PC-3 (cell line): ENCODE measurements at regions not wholly inside any gene's neighbourhood (a gene's known extent, or its start where the extent isn't known, plus 50 kb on each side); places are given as distances from the start of the nearest gene placed in this dataset.

ENCODE experiments used
- ATAC-seq: fragments of 200-7000 bp; cut with Tn5 transposase; 2 replicates; pipeline ENCODE4 v1.9.1; 2020; ENCODE audit warnings: mild to moderate bottlenecking, moderate library complexity
- BruUV-seq: library from RNA; stranded (reverse); fragments of 400-500 nt; replicated peaks from 2 replicates; lab custom pipeline; 2021; lab: Mats Ljungman, UMichigan
- CTCF ChIA-PET: fragments of 300-600 bp; sonication (Branson Sonifier 250); formaldehyde crosslinking; loops from one replicate; lab custom pipeline; 2022; ENCODE audit warnings: antibody characterized with exemption; lab: Charles Lee
- POLR2A ChIA-PET: fragments of 300-600 bp; sonication (Branson Sonifier 250); formaldehyde crosslinking; loops from one replicate; lab custom pipeline; 2022; ENCODE audit warnings: antibody characterized with exemption; ENCODE audit not compliant: unreplicated experiment; lab: Charles Lee
- DNase-seq: peaks from one replicate; pipeline ENCODE4 v3.0.0-alpha.2; 2015
- H2AFZ ChIP-seq: fragments of 300-600 bp; sonication (generic); 2 replicates; pipeline ENCODE4 v1.6.0; 2016; ENCODE audit warnings: antibody characterized with exemption, low read length
- H3F3A ChIP-seq: fragments of 300-600 bp; sonication (generic); one replicate; pipeline ENCODE4 v1.6.0; 2017; ENCODE audit warnings: antibody characterized with exemption, low read length, control low read depth, mild to moderate bottlenecking; ENCODE audit not compliant: unreplicated experiment
- H3K27ac ChIP-seq: fragments of 300-600 bp; sonication (generic); 2 replicates; pipeline ENCODE4 v1.5.1; 2016; ENCODE audit warnings: mild to moderate bottlenecking, low read length
- H3K27me3 ChIP-seq: fragments of 300-600 bp; sonication (generic); 2 replicates; pipeline ENCODE4 v1.6.1; 2016; ENCODE audit warnings: low read length, mixed read lengths
- H3K36me3 ChIP-seq: fragments of 300-600 bp; sonication (generic); 2 replicates; pipeline ENCODE4 v1.6.1; 2016; ENCODE audit warnings: low read depth, mixed run types, low read length, mixed read lengths
- H3K4me1 ChIP-seq: fragments of 300-600 bp; sonication (generic); 2 replicates; pipeline ENCODE4 v1.5.1; 2016; ENCODE audit warnings: low read length; ENCODE audit not compliant: insufficient read depth
- H3K4me2 ChIP-seq: fragments of 300-600 bp; sonication (generic); 2 replicates; pipeline ENCODE4 v1.6.0; 2016; ENCODE audit warnings: low read length
- H3K4me3 ChIP-seq: fragments of 300-600 bp; sonication (generic); 2 replicates; pipeline ENCODE4 v1.5.1; 2016; ENCODE audit warnings: mild to moderate bottlenecking, low read length, mixed read lengths
- H3K79me2 ChIP-seq: fragments of 300-600 bp; sonication (generic); 2 replicates; pipeline ENCODE4 v1.6.1; 2017; ENCODE audit warnings: low read length, mixed read lengths
- H3K9ac ChIP-seq: fragments of 300-600 bp; sonication (generic); 2 replicates; pipeline ENCODE4 v1.6.0; 2016; ENCODE audit warnings: mild to moderate bottlenecking, low read length
- H3K9me2 ChIP-seq: fragments of 300-600 bp; sonication (generic); replicated peaks from 2 replicates; pipeline ENCODE4 v1.6.1; 2016; ENCODE audit warnings: mixed run types, low read length, mixed read lengths
- H3K9me3 ChIP-seq: fragments of 300-600 bp; sonication (generic); 2 replicates; pipeline ENCODE4 v1.6.1; 2016; ENCODE audit warnings: low read length, mixed read lengths
- H4K20me1 ChIP-seq: fragments of 300-600 bp; sonication (generic); 2 replicates; pipeline ENCODE4 v1.6.1; 2016; ENCODE audit warnings: low read length, mixed read lengths
- CTCF ChIP-seq: fragments of 300-600 bp; sonication (generic); conservative IDR thresholded peaks from 2 replicates; pipeline ENCODE4 v1.5.1; 2017; ENCODE audit warnings: antibody characterized with exemption, low read depth, mild to moderate bottlenecking, low read length
- EZH2 ChIP-seq: fragments of 300-600 bp; sonication (generic); IDR thresholded peaks from one replicate; pipeline ENCODE4 v1.6.1; 2017; ENCODE audit warnings: antibody characterized with exemption, mild to moderate bottlenecking, low read length; ENCODE audit not compliant: unreplicated experiment
- EZH2phosphoT487 ChIP-seq: fragments of 300-600 bp; sonication (generic); IDR thresholded peaks from 2 replicates; pipeline ENCODE4 v1.6.1; 2018; ENCODE audit warnings: mild to moderate bottlenecking, antibody characterized with exemption, low read length, borderline replicate concordance
- intact Hi-C: fragments of 100-400 bp; cut with micrococcal nuclease; formaldehyde crosslinking; loops from 2 replicates; pipeline ENCODE4 v1.9.0; 2023

- ATAC-seq (no peak), DNase-seq (no peak)
- Histone ChIP-seq H2AFZ (no peak overlapping the region), H3K4me3 (no peak overlapping the region), H4K20me1 (no peaks in the 10 kb centered on the region), H3K4me2 (no peak overlapping the region), H3K9me3 (no peaks in the 10 kb centered on the region), H3K4me1 (peaks cover 9% of the 10 kb centered on the region), H3K27ac (no peak overlapping the region), H3K9ac (no peak overlapping the region), H3K9me2 (no peaks in the 10 kb centered on the region), H3F3A (no peaks in the 10 kb centered on the region), H3K36me3 (no peaks in the 10 kb centered on the region), H3K79me2 (no peaks in the 10 kb centered on the region), H3K27me3 (no peaks in the 10 kb centered on the region)
- intact Hi-C loops: no loop called here
- no TSS peak for BruUV-seq
- TF ChIP-seq CTCF: no peak
- TF ChIP-seq EZH2: no peak
- no peak for TF ChIP-seq EZH2phosphoT487
- POLR2A ChIA-PET: no interaction called here
- CTCF ChIA-PET: no interaction called here
Measured at GRCh38 chr9:13461414-13461991, 182.0 kb upstream of the MPDZ start.

- Histone ChIP-seq H3K27ac (no peak overlapping the region), H3K4me3 (no peak overlapping the region), H3K36me3 (no peaks in the 10 kb centered on the region), H2AFZ (no peak overlapping the region), H3K9me2 (no peaks in the 10 kb centered on the region), H3K4me2 (no peak overlapping the region), H3K79me2 (no peaks in the 10 kb centered on the region), H3K4me1 (peaks cover 9% of the 10 kb centered on the region), H3F3A (no peaks in the 10 kb centered on the region), H3K9ac (no peak overlapping the region), H3K27me3 (no peaks in the 10 kb centered on the region), H3K9me3 (no peaks in the 10 kb centered on the region), H4K20me1 (no peaks in the 10 kb centered on the region)
- CTCF ChIA-PET: no interaction called here
- BruUV-seq: no TSS peak
- POLR2A ChIA-PET: no interaction called here
- DNase-seq (peak; percentile 65), ATAC-seq (no peak)
- TF ChIP-seq EZH2phosphoT487: no peak
- no peak for TF ChIP-seq CTCF
- no peak for TF ChIP-seq EZH2
- intact Hi-C loops: no loop called here
Measured at GRCh38 chr9:13459071-13459470, 179.6 kb upstream of the MPDZ start.

GRCh38 chr9:13457795-13458194, 178.3 kb upstream of the MPDZ start:
- ATAC-seq: no peak
- Histone ChIP-seq H4K20me1 (no peaks in the 10 kb centered on the region), H3K27ac (no peak overlapping the region), H3K9me2 (no peaks in the 10 kb centered on the region), H3K4me3 (no peak overlapping the region), H3K4me1 (peaks cover 9% of the 10 kb centered on the region), H3F3A (no peaks in the 10 kb centered on the region), H3K4me2 (no peak overlapping the region), H3K36me3 (no peaks in the 10 kb centered on the region), H3K9ac (no peak overlapping the region), H3K27me3 (no peaks in the 10 kb centered on the region), H3K79me2 (no peaks in the 10 kb centered on the region), H2AFZ (no peak overlapping the region), H3K9me3 (no peaks in the 10 kb centered on the region)
- no peak for DNase-seq
- TF ChIP-seq EZH2: no peak
- no peak for TF ChIP-seq CTCF
- TF ChIP-seq EZH2phosphoT487: no peak
- CTCF ChIA-PET: no interaction called here
- POLR2A ChIA-PET: no interaction called here
- intact Hi-C loops: no loop called here
- no TSS peak for BruUV-seq
